Frontal cortex (tissue), 3 donors: ENCODE measurements at regions not wholly inside any gene's neighbourhood (a gene's known extent, or its start where the extent isn't known, plus 50 kb on each side); places are given as distances from the start of the nearest gene placed in this dataset.

ENCODE experiments used
- DNase-seq, 2 donors: peaks; one replicate each; pipeline ENCODE4 v3.0.0; 2012; ENCODE audit warnings: low spot score in 2 of 2
- FAIRE-seq: peaks from 2 replicates; lab custom pipeline; 2012; peaks lifted over from hg19 to GRCh38; lab: Jason Lieb, UNC
- donor health status: control.
- donor health status: control.
- donor health status: control.

GRCh38 chr2:136234261-136234660 lies 116.3 kb upstream of the CXCR4 start:
- DNase-seq (no peak), FAIRE-seq (no peak)

- FAIRE-seq (no peak), DNase-seq (no peak)
These were observed 115.3 kb upstream of the CXCR4 start for GRCh38 chr2:136233298-136233697.

GRCh38 chr2:136232456-136233172 lies 114.7 kb upstream of the CXCR4 start:
- FAIRE-seq (no peak), DNase-seq (no peak)

GRCh38 chr2:136230464-136230863 lies 112.5 kb upstream of the CXCR4 start:
- no peak for FAIRE-seq
- no peak for DNase-seq

- DNase-seq (no peak), FAIRE-seq (no peak)
These were observed 109.0 kb upstream of the CXCR4 start for GRCh38 chr2:136226903-136227302.

GRCh38 chr2:136225950-136226835 lies 108.2 kb upstream of the CXCR4 start:
- FAIRE-seq (no peak), DNase-seq (no peak)

- DNase-seq (no peak), FAIRE-seq (no peak)
These were observed 105.3 kb upstream of the CXCR4 start for GRCh38 chr2:136223274-136223673.

GRCh38 chr2:136222862-136223261 lies 104.9 kb upstream of the CXCR4 start:
- FAIRE-seq (no peak), DNase-seq (no peak)

GRCh38 chr2:136221026-136221425 lies 103.1 kb upstream of the CXCR4 start:
- FAIRE-seq = no peak
- no peak for DNase-seq

- DNase-seq = no peak
- no peak for FAIRE-seq
These were observed 102.0 kb upstream of the CXCR4 start for GRCh38 chr2:136219963-136220362.

GRCh38 chr2:136219341-136219740 lies 101.4 kb upstream of the CXCR4 start:
- DNase-seq = no peak

GRCh38 chr2:136217996-136218395 lies 100.0 kb upstream of the CXCR4 start:
- no peak for FAIRE-seq

More at GRCh38 chr2:136219341-136219740, 101.4 kb upstream of the CXCR4 start:
- no peak for FAIRE-seq

GRCh38 chr2:136215908-136216472 lies 98.0 kb upstream of the CXCR4 start:
- FAIRE-seq (no peak), DNase-seq (no peak)

More at GRCh38 chr2:136217996-136218395, 100.0 kb upstream of the CXCR4 start:
- no peak for DNase-seq

- DNase-seq = no peak
These were observed 97.5 kb upstream of the CXCR4 start for GRCh38 chr2:136215449-136215848.

GRCh38 chr2:136214307-136215200 lies 96.6 kb upstream of the CXCR4 start:
- DNase-seq (no peak), FAIRE-seq (no peak)

More at GRCh38 chr2:136215449-136215848, 97.5 kb upstream of the CXCR4 start:
- no peak for FAIRE-seq

- FAIRE-seq = no peak
These were observed 95.9 kb upstream of the CXCR4 start for GRCh38 chr2:136213836-136214235.

GRCh38 chr2:136212426-136213378 lies 94.8 kb upstream of the CXCR4 start:
- DNase-seq = no peak
- no peak for FAIRE-seq

More at GRCh38 chr2:136213836-136214235, 95.9 kb upstream of the CXCR4 start:
- no peak for DNase-seq

GRCh38 chr2:136211701-136212100 lies 93.8 kb upstream of the CXCR4 start:
- FAIRE-seq = no peak
- no peak for DNase-seq

- no peak for DNase-seq
- no peak for FAIRE-seq
These were observed 92.9 kb upstream of the CXCR4 start for GRCh38 chr2:136210822-136211221.
